Stimulated activated naive CD8-positive, alpha-beta T cell treated with anti-CD3 and anti-CD28 coated beads, Interleukin-15, amount 100 ng/mL, for 72 hours (primary cell): ENCODE measurements at regions not wholly inside any gene's neighbourhood (a gene's known extent, or its start where the extent isn't known, plus 50 kb on each side); places are given as distances from the start of the nearest gene placed in this dataset.

ENCODE experiments used
- ATAC-seq: fragments of 150-1000 bp; cut with Tn5 transposase; 2 replicates; pipeline ENCODE4 v1.10.0; 2021; ENCODE audit warnings: mild to moderate bottlenecking, moderate library complexity
- DNase-seq, 2 donors: peaks; one replicate each; pipeline ENCODE4 v3.0.0; 2021 to 2022
- H3K27ac Mint-ChIP-seq, 2 donors: one replicate each; pipeline ENCODE4 v1.8.0; 2022; ENCODE audit warnings: mild to moderate bottlenecking in 2 of 2, mixed read lengths in 2 of 2, moderate library complexity in 2 of 2
- H3K27me3 Mint-ChIP-seq: one replicate; pipeline ENCODE4 v1.8.0; 2022; ENCODE audit warnings: mixed read lengths
- H3K4me1 Mint-ChIP-seq: one replicate; pipeline ENCODE4 v1.8.0; 2022; ENCODE audit warnings: mild to moderate bottlenecking, mixed read lengths
- H3K4me3 Mint-ChIP-seq, 2 donors: one replicate each; pipeline ENCODE4 v1.8.0; 2022; ENCODE audit warnings: mild to moderate bottlenecking in 2 of 2, mixed read lengths in 2 of 2, moderate library complexity in 1 of 2
- H3K9me3 Mint-ChIP-seq, 2 donors: one replicate each; pipeline ENCODE4 v1.8.0; 2022; ENCODE audit warnings: mixed read lengths in 2 of 2

DNA sequence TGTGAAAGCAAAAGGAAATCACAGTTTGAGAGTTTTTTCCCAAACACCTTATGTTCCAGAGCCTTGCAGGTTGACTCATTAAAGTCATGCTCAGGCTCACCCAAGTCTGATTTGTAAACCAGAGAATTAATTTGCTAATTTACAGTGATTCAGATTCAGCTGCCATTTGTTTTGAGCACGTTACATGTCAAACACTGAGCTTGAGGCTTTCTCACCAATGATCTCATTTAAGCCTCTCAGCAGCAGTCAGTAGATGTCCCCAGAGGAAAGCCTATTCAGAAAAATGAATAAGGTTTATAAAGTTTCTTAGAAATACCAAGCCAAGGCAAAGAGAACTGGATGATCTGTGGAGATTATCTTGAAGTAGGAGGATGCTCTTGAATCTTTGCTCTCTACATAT is 420.4 kb downstream of the HTR7 start:
- Mint-ChIP-seq H3K27ac (no peak overlapping the region), H3K4me3 (no peak overlapping the region), H3K9me3 (peaks cover 8 to 16% of the 10 kb centered on the region in 2 donors), H3K27me3 (no peaks in the 10 kb centered on the region), H3K4me1 (no peaks in the 10 kb centered on the region)
- ATAC-seq (no peak), DNase-seq (no peak)

DNA sequence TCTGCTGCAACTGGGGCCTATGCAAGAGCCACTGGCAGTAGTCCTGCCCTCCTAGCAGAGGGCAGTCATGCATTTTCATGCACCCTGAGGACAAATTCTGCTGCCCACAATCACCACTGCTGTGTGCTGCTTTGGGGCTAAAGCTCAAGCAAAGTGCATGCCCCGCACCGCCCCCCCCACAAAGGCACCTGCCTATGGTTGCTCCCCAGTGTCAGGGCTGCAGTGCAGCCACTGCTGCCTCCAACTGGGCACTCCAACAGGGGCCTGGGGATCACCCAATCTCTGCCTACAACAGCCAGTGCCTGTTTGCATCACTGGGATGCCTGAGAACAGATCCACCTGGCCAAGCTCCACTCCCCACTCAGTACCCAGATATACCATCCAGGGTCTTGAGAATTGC is 417.0 kb downstream of the HTR7 start:
- H3K27me3 Mint-ChIP-seq, result no peaks in the 10 kb centered on the region
- no peak for ATAC-seq
- no peak overlapping the region for H3K27ac Mint-ChIP-seq
- H3K4me1 Mint-ChIP-seq, result no peaks in the 10 kb centered on the region
- peaks cover 17 to 28% of the 10 kb centered on the region in 2 donors for H3K9me3 Mint-ChIP-seq
- H3K4me3 Mint-ChIP-seq, result no peak overlapping the region
- DNase-seq, result no peak

DNA sequence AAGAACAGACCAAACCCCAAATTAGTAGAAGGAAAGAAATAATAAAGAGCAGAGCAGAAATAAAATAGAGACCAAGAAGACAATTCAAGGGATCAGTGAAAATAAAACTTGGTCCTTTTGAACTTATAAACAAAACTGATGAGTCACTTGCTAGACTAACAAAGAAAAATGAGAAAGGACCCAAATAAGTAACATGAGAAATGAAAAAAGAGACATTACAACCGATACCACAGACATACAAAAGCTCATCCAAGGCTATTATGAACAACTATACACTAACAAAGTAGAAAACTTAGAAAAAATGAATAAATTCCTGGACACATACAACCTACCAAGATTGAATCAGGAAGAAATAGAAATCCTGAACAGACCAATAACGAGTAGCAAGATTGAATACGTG is 414.5 kb downstream of the HTR7 start:
- no peak overlapping the region for H3K27ac Mint-ChIP-seq

DNA sequence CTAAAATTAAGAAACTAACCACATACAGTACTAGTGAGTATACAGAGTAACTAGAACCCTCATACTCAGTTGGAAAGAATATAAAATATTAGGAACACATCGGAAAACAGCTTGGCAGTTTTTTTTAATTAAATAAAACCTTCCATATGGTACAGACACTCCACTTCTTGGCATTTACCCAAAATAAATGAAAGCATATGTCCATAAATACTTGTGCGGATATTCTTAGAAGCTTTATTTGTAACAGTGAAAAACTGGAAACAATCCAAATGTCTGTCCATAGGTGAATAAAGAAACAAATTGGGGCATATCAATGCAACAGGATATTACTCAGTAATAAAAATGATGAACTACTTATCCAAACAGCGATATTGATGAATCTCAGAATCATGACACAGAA is 410.0 kb downstream of the HTR7 start:
- DNase-seq (no peak), ATAC-seq (no peak)
- H3K27ac Mint-ChIP-seq, result no peak overlapping the region
- H3K4me1 Mint-ChIP-seq, result no peaks in the 10 kb centered on the region
- no peaks in the 10 kb centered on the region for H3K27me3 Mint-ChIP-seq
- H3K4me3 Mint-ChIP-seq, result no peak overlapping the region
- H3K9me3 Mint-ChIP-seq, result peaks cover 6 to 9% of the 10 kb centered on the region in 2 donors

More for the DNA sequence above, 414.5 kb downstream of the HTR7 start:
- Mint-ChIP-seq H3K27me3 (no peaks in the 10 kb centered on the region), H3K4me1 (no peaks in the 10 kb centered on the region), H3K4me3 (no peak overlapping the region), H3K9me3 (peaks cover 17 to 28% of the 10 kb centered on the region in 2 donors)
- no peak for ATAC-seq
- no peak for DNase-seq

DNA sequence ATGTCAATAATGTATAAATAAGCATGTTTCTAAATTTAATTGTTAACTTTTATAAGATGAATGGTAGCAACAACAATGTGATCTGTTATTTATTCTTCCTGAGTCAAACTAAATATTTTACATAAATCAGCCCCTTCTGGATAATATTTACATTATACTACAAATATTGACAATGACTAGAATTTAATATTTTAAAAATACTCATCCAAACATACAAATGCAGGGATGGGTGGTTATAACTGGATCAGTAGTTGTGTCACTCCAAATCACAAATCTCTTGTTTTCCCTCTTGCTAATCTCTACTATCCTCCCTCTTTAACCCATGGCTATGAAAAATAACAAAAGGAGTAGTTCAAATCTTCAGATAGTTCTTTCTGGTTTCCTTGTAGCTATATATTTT is 407.0 kb downstream of the HTR7 start:
- no peak for DNase-seq
- Mint-ChIP-seq H3K9me3 (no peaks in the 10 kb centered on the region), H3K4me3 (no peak overlapping the region), H3K27me3 (no peaks in the 10 kb centered on the region), H3K4me1 (no peaks in the 10 kb centered on the region), H3K27ac (no peak overlapping the region)
- ATAC-seq, result no peak

DNA sequence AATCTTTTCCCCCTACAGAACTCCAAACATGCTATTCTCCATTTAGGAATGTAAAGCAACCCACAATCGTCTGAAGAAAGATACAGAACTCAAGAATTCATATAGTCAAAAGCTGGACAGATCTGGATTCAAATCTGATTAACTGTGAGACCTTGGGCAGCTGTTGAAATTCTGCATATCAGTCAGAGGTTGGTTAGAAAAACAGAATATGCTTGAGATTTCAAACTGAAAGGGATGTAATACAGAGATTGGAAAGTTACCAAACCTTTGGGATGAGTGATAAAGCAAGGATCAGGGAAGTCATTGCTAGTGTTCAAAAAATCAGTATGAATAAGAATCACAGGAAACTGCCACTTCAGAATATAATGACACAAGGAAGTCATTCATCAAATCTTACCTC is 406.6 kb downstream of the HTR7 start:
- H3K27me3 Mint-ChIP-seq, result no peaks in the 10 kb centered on the region
- DNase-seq (no peak), ATAC-seq (no peak)
- no peaks in the 10 kb centered on the region for H3K9me3 Mint-ChIP-seq
- no peaks in the 10 kb centered on the region for H3K4me1 Mint-ChIP-seq
- no peak overlapping the region for H3K27ac Mint-ChIP-seq
- H3K4me3 Mint-ChIP-seq, result no peak overlapping the region

DNA sequence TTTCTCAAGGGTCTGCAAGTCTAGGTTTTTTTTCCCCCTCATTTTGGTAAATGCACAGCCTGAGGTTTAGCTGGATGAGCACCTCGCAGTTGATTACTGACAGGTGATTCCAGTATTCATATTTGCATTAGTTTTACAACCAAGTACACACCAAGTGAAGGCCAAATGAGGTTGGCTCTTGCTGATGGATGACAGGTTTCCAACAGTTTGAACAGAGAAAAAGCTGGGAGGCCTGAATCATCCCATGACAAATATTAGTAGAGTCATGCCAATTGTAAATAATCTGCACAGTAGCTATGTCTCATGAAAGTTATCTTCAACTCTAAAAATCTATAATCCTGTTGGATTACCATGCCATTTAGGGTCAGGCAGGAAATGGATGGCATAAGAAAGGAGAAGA is 399.8 kb downstream of the HTR7 start:
- ATAC-seq (no peak), DNase-seq (no peak)
- Mint-ChIP-seq H3K27me3 (no peaks in the 10 kb centered on the region), H3K4me3 (no peak overlapping the region), H3K27ac (no peak overlapping the region), H3K4me1 (no peaks in the 10 kb centered on the region), H3K9me3 (no peaks in the 10 kb centered on the region)

DNA sequence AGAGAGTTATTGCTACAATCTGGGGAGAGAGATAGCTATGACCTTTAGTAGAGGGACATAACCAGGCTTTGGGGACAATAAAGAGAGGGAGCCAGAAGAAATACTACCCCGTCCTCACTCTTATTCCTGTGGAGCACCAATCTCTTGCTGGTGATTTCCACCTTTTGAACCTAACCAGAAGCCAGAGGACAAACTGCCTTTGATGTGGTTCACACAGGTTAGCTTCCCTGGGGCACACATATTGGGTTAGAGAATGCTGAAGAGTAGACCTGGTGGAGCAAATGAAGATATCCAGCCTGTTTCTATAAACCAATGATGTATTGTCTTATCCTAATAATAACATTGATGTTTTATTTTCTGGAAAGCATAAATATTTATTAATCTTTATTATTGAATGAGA is 399.3 kb downstream of the HTR7 start:
- no peaks in the 10 kb centered on the region for H3K4me1 Mint-ChIP-seq
- no peak for DNase-seq
- H3K27me3 Mint-ChIP-seq, result no peaks in the 10 kb centered on the region
- no peak overlapping the region for H3K27ac Mint-ChIP-seq
- ATAC-seq, result no peak
- H3K9me3 Mint-ChIP-seq, result no peaks in the 10 kb centered on the region
- H3K4me3 Mint-ChIP-seq, result no peak overlapping the region

DNA sequence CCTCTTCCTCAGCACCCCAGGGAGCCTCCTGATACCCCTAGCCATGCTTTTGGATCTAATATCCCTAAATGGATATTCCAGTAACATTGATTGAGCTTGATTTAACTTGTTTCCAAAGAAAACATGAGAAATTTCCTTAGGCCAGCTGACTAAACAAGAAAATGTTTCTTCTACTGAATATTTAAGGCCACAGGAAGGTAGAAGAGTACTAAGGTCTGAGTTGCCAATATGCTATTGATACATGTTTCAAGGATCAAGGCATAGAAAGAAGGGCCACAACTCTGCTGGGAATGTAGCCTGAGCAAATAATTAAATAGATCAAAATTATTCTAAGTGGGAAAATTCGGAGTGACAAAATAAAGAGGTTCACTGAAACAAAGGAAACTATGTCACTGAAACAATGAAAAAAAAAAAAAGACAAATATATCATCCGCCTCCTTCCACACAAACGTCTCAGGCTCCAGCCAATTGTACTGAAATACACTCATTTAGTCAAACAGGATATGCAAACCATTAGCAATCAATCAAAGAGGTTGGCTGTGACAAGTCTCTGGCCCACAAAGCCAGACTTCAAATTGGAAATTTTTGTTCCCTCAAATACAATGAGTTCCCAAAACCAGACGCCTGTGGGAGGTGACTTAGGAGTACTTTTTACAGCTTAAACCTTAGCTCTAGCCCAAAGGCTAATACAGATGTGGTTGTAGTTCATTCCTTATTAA is 396.2 kb downstream of the HTR7 start:
- no peak overlapping the region for H3K27ac Mint-ChIP-seq
- no peak for ATAC-seq
- H3K4me3 Mint-ChIP-seq, result no peak overlapping the region
- H3K9me3 Mint-ChIP-seq, result no peaks in the 10 kb centered on the region
- no peaks in the 10 kb centered on the region for H3K4me1 Mint-ChIP-seq
- DNase-seq, result no peak
- no peaks in the 10 kb centered on the region for H3K27me3 Mint-ChIP-seq

DNA sequence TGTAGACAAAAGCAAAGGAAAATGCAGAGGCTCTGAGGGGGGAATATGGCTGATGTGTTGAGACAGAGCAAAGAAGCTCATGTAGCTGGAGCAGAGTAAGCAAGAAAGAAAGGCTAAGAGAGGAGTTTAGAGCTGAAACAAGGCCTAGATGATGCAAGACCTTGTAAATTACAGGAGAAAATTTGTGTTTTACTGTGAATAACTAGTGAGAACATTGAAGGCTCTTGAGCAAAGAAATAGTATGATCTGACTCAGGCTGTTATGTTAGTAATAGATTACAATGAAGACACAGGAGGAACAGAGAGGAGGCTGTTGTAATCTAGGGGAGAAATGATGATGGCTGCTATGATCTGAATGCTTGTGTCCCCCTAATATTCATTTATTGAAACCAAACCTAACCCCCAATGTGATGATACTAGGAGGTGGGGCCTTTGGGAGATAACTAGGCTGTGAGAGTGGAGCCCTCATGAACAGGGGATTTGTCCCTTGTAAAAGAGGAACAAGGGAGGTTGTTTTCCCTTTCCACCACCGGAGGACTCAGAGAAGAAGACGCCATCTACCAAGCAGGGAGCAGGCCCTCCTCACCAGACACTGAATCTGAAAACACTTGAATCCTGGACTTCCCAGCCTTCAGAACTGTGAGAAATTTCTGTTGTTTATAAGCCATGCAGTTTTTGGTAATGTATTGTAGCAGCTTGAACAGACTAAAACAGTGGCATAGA is 394.9 kb downstream of the HTR7 start:
- H3K27me3 Mint-ChIP-seq, result no peaks in the 10 kb centered on the region
- no peak for DNase-seq
- H3K4me3 Mint-ChIP-seq, result no peak overlapping the region
- H3K4me1 Mint-ChIP-seq, result no peaks in the 10 kb centered on the region
- no peaks in the 10 kb centered on the region for H3K9me3 Mint-ChIP-seq
- H3K27ac Mint-ChIP-seq, result no peak overlapping the region
- no peak for ATAC-seq

DNA sequence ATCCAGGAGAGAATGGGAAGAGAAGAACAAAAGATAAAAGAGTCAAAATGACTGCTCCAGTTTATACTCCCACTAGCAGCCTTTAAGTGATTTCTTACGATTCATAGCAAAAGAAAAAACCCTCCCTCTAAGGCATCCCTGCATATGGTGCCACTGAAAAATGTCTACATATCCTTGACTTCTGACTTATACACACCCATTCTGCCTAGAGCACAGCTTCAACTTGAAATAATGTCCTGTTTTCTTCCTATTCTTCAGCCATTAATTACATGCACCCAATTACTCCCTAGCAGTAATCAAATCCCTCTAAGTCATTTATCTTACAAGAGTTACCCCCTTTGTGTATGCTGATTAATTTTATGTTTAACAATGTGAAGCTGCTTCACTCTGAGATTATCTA is 393.5 kb downstream of the HTR7 start:
- Mint-ChIP-seq H3K27ac (no peak overlapping the region), H3K27me3 (no peaks in the 10 kb centered on the region), H3K4me1 (no peaks in the 10 kb centered on the region), H3K9me3 (no peaks in the 10 kb centered on the region), H3K4me3 (no peak overlapping the region)
- DNase-seq (no peak), ATAC-seq (no peak)

DNA sequence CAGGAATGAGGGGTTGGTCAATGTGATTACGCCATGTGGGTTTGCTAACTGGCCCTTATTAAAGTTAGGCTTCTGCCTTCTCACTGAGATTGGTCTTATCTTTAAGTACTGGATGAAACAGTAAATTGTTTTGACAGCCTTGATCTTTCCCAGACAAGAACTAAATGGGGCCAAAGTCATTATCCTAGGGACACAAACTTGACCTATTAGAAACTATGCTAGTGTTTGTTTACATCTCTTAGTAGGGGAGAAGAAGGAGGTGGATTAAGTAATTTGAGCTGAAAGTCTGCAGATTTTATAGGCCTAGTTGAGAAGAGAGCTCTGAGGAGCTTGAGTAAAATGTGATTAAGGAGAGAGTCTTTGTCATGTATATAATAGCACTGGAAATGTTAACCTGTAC is 386.9 kb downstream of the HTR7 start:
- Mint-ChIP-seq H3K9me3 (no peaks in the 10 kb centered on the region), H3K27ac (no peak overlapping the region), H3K27me3 (no peaks in the 10 kb centered on the region), H3K4me3 (no peak overlapping the region), H3K4me1 (no peaks in the 10 kb centered on the region)
- no peak for ATAC-seq
- DNase-seq, result no peak

DNA sequence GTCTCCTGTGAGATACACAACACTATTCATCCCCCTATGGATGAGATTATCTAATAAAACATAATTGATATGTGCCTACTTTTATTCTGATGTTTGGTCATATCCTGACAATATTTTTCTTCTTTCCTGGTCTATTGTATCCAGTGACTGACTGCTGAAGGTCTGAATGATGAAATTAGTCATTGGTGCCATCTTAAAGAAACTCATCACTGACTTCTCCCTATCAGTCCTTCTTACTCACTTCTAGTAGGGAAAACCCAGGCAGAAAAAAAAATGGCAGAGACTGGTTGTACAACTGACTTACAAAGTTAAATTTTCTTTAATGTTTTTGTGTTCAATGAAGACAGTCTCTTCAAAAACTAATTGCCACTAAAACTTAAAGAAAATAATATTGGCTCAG is 377.4 kb downstream of the HTR7 start:
- ATAC-seq (no peak), DNase-seq (no peak)
- no peaks in the 10 kb centered on the region for H3K4me1 Mint-ChIP-seq
- no peaks in the 10 kb centered on the region for H3K9me3 Mint-ChIP-seq
- H3K27me3 Mint-ChIP-seq, result no peaks in the 10 kb centered on the region
- no peak overlapping the region for H3K4me3 Mint-ChIP-seq
- H3K27ac Mint-ChIP-seq, result no peak overlapping the region

DNA sequence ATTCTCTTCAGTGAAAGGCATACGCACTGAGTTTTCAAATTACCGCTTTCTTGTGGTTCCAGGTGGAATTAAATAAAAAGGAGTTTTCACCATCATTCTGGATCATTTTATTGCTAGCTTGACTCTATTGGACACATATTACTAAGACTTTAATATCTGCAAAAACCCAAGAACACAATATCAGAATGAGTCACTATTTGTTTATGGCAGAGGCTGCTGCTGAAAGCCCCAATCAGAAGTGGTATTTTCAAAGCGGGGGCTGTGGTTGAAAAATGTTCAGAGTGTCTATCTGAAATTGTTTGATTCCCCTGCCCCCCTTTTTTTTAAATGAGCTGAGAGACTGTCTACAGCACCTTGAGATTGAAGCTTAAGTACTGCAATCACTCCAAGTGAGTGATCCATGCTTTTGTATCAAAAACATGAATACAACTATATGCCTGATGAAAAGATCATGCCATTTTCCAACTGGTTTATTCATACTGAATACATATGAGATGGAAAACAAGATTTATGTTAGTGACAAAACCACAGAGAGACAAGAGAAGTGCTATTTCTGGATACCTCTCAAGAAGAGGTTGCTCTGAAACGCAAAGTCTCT is 376.4 kb downstream of the HTR7 start:
- Mint-ChIP-seq H3K4me1 (no peaks in the 10 kb centered on the region), H3K9me3 (peaks cover 0 to 2% of the 10 kb centered on the region in 2 donors), H3K27ac (no peak overlapping the region), H3K4me3 (no peak overlapping the region), H3K27me3 (no peaks in the 10 kb centered on the region)
- DNase-seq (no peak), ATAC-seq (no peak)

DNA sequence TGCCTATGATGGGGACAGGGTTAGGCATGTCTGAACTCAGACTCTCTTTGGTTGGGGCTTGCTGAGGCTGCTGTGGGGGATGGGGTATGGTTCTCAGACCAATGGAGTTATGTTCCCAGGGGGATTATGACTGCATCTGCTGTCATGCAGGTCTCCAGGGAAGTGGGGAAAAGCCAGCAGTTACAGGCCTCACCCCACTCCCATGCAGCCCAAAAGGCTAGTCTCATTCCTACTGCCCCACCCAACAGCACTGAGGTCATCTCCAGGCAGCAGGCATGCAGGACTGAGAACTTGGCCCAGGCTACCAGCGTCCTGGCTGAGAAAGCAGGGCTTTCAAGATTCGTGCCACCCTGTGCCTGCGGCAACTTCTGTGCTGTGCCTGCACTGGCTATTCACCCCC is 373.3 kb downstream of the HTR7 start:
- ATAC-seq (no peak), DNase-seq (no peak)
- no peaks in the 10 kb centered on the region for H3K27me3 Mint-ChIP-seq
- no peaks in the 10 kb centered on the region for H3K4me1 Mint-ChIP-seq
- H3K27ac Mint-ChIP-seq, result no peak overlapping the region
- peaks cover 0 to 4% of the 10 kb centered on the region in 2 donors for H3K9me3 Mint-ChIP-seq
- no peak overlapping the region for H3K4me3 Mint-ChIP-seq

DNA sequence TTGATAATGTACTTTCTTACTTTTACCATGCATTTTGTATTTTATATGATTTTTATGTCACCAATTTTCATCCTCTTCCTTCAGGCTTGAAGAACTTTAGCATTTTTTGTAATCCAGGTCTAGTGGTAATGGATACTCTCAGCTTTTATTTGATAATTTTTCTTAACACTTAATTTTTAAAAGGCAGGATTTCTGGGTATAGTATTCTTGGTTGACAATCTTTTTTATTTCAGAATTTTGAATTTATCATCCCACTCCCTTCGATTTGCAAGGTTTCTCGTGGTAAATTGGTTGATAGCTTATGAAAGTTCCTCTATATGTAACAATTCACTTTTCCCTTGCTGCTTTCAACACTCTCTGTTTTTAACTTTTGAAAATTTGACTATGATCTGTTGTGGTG is 363.7 kb downstream of the HTR7 start:
- ATAC-seq (no peak), DNase-seq (no peak)
- no peaks in the 10 kb centered on the region for H3K4me1 Mint-ChIP-seq
- no peak overlapping the region for H3K4me3 Mint-ChIP-seq
- no peaks in the 10 kb centered on the region for H3K27me3 Mint-ChIP-seq
- H3K9me3 Mint-ChIP-seq, result peaks cover 33 to 38% of the 10 kb centered on the region in 2 donors
- no peak overlapping the region for H3K27ac Mint-ChIP-seq
